ENCODE measurements at regions not wholly inside any gene's neighbourhood (a gene's known extent, or its start where the extent isn't known, plus 50 kb on each side); places are given as distances from the start of the nearest gene placed in this dataset.

- TF ChIP-seq EP300 (IDR thresholded peaks at IDR 0.05) (no peak), CTCF (IDR thresholded peaks at IDR 0.05) (no peak)
Observed at GRCh38 chr2:228597032-228597431, 415.5 kb upstream of the SPHKAP start.

Measured in sigmoid colon (tissue), 4 donors.